ENCODE measurements at regions not wholly inside any gene's neighbourhood (a gene's known extent, or its start where the extent isn't known, plus 50 kb on each side); places are given as distances from the start of the nearest gene placed in this dataset.

DNA sequence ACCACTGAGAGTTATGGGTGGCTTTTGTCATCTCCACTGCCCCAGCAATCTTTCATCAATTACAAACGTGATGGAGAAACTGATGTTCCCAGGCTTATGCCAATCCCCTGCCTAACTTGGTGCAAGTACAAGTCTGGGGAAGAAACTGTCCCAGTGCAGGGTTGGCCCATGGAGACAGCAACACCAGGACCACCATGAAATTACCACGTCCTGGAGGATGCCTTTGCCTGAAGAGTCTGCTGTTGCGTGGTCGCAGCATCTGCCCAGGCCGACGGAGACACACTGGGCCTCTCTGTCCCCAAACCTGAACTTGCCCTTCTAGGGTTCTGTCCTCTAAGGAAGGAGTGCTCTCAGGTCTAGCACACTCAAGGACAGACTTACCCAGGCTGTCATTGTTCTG, 496.8 kb upstream of the RAB6C start:
- no peak for DNase-seq (ENCODE audit: low spot score)
- H3K36me3 ChIP-seq = no peaks in the 10 kb centered on the region
- H3K27ac ChIP-seq = no peak overlapping the region
- TF ChIP-seq POLR2AphosphoS5 (IDR thresholded peaks at IDR 0.05) (no peak), POLR2A (IDR thresholded peaks at IDR 0.05) (no peak)
- TF ChIP-seq, protein P1, sequence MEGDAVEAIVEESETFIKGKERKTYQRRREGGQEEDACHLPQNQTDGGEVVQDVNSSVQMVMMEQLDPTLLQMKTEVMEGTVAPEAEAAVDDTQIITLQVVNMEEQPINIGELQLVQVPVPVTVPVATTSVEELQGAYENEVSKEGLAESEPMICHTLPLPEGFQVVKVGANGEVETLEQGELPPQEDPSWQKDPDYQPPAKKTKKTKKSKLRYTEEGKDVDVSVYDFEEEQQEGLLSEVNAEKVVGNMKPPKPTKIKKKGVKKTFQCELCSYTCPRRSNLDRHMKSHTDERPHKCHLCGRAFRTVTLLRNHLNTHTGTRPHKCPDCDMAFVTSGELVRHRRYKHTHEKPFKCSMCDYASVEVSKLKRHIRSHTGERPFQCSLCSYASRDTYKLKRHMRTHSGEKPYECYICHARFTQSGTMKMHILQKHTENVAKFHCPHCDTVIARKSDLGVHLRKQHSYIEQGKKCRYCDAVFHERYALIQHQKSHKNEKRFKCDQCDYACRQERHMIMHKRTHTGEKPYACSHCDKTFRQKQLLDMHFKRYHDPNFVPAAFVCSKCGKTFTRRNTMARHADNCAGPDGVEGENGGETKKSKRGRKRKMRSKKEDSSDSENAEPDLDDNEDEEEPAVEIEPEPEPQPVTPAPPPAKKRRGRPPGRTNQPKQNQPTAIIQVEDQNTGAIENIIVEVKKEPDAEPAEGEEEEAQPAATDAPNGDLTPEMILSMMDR (IDR thresholded peaks at IDR 0.05) = no peak
- intact Hi-C loops (cut with DNase I) = no loop called here
- H3K4me3 ChIP-seq = no peak overlapping the region
- no peaks in the 10 kb centered on the region for H3K27me3 ChIP-seq (replicated peaks; ENCODE audit: insufficient read depth)
- H3K4me1 ChIP-seq (replicated peaks) = no peaks in the 10 kb centered on the region
- no peaks in the 10 kb centered on the region for H3K9me3 ChIP-seq
- WGBS = 92% methylated on average over 6 of the region's 6 CpGs

DNA sequence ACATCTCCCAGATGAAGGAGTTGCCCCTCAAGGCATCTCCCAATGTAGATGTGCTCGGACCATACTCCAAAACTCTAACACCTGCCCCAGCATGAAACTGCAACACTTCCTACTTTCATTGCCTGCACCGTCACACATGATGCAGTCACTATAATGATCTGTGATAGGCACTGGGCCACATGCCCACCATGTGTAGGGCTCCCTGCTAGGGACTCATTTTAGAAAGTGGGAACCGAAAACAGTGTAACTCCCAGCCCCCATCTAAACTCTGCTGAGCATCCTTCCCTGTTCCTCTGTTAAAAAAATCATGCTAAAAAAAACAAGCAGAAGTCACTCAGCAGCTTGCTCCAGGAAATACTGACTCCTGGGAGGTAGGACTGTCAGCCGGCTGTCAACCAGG, 496.1 kb upstream of the RAB6C start:
- TF ChIP-seq, protein P1 (IDR thresholded peaks at IDR 0.05) = no peak
- no peak for TF ChIP-seq POLR2A (IDR thresholded peaks at IDR 0.05)
- TF ChIP-seq POLR2AphosphoS5 (IDR thresholded peaks at IDR 0.05) = no peak
- intact Hi-C loops (cut with DNase I) = no loop called here
- H3K27me3 ChIP-seq (replicated peaks; ENCODE audit: insufficient read depth) = no peaks in the 10 kb centered on the region
- no peak overlapping the region for H3K4me3 ChIP-seq
- H3K36me3 ChIP-seq = no peaks in the 10 kb centered on the region
- no peak for DNase-seq (ENCODE audit: low spot score)
- 75% methylated on average over 4 of the region's 4 CpGs for WGBS
- H3K4me1 ChIP-seq (replicated peaks) = no peaks in the 10 kb centered on the region
- no peak overlapping the region for H3K27ac ChIP-seq
- H3K9me3 ChIP-seq = no peaks in the 10 kb centered on the region

DNA sequence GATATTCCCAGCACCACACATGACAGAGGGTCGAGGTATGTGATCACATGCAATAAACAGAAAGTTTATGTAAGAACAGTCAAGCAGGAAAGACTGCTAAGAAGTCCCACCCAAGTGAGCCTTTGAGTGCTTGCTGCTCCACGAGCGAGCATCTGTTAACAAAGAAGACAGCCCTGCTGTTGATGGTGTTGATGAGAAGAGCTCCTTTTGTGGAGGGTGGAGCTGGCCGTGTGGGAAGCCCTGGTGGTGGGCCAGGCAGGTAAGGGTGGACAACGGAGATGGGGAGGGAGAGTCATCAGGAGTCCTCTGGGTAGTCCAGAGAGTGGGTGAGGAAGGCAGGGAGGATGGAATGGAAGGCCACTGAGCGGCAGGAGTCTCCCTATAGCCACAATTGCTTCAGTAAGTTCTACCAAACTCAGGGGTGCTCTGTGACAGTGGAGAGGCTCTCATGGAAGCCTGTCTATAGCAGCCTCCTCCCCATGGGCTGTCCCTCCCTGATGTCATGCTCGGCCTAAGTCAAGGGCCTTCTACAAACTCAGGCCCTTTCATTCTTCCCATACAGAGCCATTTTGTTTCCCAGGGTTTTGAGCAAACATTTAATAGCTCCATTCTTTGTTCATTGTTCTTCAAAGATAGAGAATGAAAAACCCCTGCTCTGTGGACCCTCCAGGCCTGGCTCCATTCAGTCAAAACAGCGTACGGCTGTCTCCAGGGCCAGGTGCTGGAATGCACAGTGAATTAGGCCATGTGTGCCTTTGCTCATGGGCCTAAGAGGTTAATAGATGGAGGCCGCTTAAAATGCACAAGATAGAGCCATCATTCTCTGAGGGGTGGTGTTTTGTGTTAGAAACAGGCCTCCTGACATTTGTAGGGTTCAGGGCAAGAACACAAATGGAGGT, 494.2 kb upstream of the RAB6C start:
- Histone ChIP-seq H3K4me3 (no peak overlapping the region), H3K36me3 (no peaks in the 10 kb centered on the region), H3K27ac (no peak overlapping the region), H3K9me3 (no peaks in the 10 kb centered on the region), H3K27me3 (replicated peaks; ENCODE audit: insufficient read depth) (no peaks in the 10 kb centered on the region), H3K4me1 (replicated peaks) (no peaks in the 10 kb centered on the region)
- intact Hi-C loops (cut with DNase I) = no loop called here
- TF ChIP-seq, protein P1 (IDR thresholded peaks at IDR 0.05) = no peak
- no peak for TF ChIP-seq POLR2AphosphoS5 (IDR thresholded peaks at IDR 0.05)
- no peak for TF ChIP-seq POLR2A (IDR thresholded peaks at IDR 0.05)
- DNase-seq (ENCODE audit: low spot score) = no peak
- 78% methylated on average over 10 of the region's 10 CpGs for WGBS

DNA sequence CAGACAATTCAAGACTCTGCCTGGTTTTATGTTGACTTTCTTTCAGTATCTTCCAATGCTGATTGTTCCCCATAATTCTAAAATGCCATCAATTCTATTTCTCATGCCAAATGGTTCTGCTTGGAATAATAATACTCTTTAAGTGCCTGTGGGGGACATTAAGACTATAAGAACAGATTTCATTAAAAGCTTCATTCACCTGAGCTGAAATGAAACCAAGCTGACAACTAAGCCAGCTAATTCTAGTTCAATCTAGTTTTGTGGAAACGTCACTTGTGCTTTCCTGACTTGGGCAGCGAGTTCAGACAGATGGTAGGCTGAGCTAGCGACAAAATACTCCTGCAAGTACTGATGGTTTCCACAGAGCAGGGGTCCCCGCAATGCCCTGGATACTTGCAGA, 491.1 kb upstream of the RAB6C start:
- H3K36me3 ChIP-seq = no peaks in the 10 kb centered on the region
- H3K27ac ChIP-seq = no peak overlapping the region
- DNase-seq (ENCODE audit: low spot score) = no peak
- WGBS = 69% methylated on average over 4 of the region's 4 CpGs
- no peaks in the 10 kb centered on the region for H3K27me3 ChIP-seq (replicated peaks; ENCODE audit: insufficient read depth)
- intact Hi-C loops (cut with DNase I) = no loop called here
- no peak overlapping the region for H3K4me3 ChIP-seq
- no peaks in the 10 kb centered on the region for H3K4me1 ChIP-seq (replicated peaks)
- H3K9me3 ChIP-seq = no peaks in the 10 kb centered on the region
- TF ChIP-seq, protein P1 (IDR thresholded peaks at IDR 0.05) = no peak
- TF ChIP-seq POLR2AphosphoS5 (IDR thresholded peaks at IDR 0.05) = no peak
- TF ChIP-seq POLR2A (IDR thresholded peaks at IDR 0.05) = no peak

DNA sequence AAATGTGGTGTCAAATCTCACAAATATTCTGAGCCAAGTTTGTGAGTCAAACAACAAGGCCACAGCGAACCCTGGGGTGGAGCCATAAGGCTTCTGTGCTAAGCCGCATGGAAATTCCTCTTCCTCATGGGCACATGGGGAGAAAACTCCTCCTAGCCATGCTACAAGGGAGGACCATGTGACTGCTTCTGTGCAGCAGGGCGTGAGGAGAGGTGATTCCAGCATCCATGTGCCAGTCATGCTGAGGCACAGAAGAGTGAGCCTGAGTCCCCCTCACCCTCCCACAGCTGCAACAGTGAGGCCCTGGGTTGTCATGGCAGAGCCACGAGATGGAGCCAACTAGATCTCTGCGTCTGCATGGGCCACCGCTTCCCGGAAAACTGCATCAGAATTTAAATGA, 488.8 kb upstream of the RAB6C start:
- intact Hi-C loops (cut with DNase I) = no loop called here
- Histone ChIP-seq H3K4me3 (no peak overlapping the region), H3K36me3 (no peaks in the 10 kb centered on the region), H3K4me1 (replicated peaks) (no peaks in the 10 kb centered on the region), H3K27me3 (replicated peaks; ENCODE audit: insufficient read depth) (no peaks in the 10 kb centered on the region), H3K9me3 (no peaks in the 10 kb centered on the region), H3K27ac (no peak overlapping the region)
- TF ChIP-seq POLR2AphosphoS5 (IDR thresholded peaks at IDR 0.05) (no peak), POLR2A (IDR thresholded peaks at IDR 0.05) (no peak)
- TF ChIP-seq, protein P1 (IDR thresholded peaks at IDR 0.05) = no peak
- no peak for DNase-seq (ENCODE audit: low spot score)
- 82% methylated on average over 7 of the region's 7 CpGs for WGBS

Data from prostate gland (tissue), 2 donors.